GM21515 (cell line): ENCODE measurements at regions not wholly inside any gene's neighbourhood (a gene's known extent, or its start where the extent isn't known, plus 50 kb on each side); places are given as distances from the start of the nearest gene placed in this dataset.

Experiments used
- ATAC-seq: cut with Tn5 transposase; IDR thresholded peaks from one replicate; pipeline ENCODE4 v1.9.1; 2021; ENCODE audit not compliant: unreplicated experiment

DNA sequence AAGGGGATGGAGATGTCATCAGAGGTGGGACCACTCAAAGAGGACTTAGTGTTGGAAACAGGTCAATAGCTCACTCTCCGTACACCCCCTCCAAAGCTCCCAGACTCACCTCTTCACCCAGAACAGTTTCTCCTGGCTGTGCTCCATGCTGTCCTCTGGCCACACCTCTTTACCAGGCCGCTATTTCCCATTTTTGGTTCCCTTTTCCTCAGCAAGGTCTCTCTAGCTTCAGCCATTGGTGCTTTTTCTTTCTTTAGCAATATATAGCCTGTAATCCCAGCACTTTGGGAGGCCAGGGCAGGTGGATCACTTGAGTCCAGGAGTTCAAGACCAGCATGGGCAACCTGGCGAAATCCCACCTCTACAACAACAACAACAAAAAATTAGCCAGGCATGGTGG lies 123.6 kb upstream of the SMAD3 start:
- no peak for ATAC-seq

DNA sequence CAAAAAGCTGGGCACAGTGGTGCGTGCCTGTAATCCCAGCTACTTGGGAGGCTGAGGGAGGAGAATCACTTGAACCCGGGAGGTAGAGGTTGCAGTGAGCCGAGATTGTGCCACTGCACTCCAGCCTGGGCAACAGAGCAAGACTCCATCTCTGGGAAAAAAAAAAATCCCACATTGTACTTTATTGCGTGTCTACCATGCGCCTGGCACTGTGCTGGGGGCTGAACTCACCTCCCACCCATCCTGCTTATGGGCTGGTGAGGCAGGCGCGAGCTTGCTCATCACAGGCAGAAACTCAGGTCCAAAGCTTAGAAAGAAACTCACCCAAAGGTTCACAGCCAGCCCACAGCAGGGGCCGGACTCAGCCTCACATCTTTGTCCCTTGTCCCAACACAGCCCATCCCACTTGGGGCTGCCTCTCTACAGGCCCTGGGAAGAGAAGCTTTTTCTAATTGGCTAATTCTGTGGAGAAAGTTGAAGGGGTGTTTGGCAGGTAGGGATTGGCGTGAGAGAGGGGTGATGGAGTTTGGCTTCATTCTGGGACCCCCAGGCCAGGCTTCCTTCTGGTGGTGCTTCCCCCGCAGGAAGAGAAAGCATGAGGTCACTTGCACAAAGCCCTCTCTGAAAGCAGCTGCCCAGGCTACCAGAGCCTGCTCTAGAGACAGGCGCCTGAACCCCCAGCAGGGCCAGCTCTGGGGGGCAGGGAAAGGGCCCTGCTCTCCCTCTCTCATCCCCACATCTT lies 122.6 kb upstream of the SMAD3 start:
- ATAC-seq, result no peak

DNA sequence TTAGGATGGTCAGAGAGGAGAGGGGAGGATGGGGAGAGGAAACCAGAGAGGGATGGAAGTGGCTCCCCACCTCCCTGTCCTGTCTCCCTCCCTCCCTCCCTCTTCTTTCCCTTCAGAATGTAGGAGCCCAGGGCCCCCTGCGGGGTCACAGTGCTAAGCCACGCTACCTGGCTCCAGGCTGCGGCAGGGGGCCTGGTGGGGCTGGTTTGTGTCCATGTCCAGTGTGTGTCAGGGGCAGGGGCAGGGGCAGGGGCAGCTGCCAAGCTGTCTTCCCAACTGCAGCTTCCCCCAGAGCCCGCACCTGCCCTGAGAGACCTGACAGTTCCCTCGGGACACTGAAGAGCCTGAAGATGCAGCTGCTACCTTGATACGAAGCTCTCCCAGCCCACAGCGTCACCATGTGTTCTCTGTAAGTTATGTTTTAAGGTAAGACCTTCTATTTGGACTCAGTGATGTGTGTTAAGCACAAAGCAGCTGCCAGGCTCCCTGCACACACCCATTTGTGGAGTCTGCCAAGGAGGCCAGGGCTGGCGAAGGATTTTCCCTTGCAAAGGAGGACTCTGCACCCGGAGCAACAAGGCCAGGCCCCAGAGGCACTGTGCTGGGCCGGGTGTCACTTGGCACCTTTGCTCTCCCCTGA lies 121.8 kb upstream of the SMAD3 start:
- no peak for ATAC-seq

DNA sequence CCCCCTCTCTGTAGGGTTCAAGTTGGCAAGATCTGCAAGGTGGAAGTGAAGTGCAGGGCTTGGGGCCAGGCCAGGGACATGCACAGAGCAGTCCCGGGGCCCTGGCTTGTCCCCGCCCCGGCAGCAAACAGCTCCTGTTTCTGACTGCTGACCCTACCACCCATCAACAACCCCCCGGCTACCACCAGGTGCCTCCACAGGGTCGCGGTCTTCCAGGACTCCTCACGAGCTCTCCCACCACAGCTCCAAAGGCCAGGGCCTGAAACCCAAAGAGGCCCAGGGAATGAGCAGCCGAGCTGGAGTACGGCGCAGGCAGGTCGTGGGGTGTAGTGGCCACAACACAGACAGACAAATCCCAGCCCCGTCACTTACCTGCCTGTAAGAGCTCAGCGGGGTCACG lies 121.3 kb upstream of the SMAD3 start:
- ATAC-seq, result no peak

DNA sequence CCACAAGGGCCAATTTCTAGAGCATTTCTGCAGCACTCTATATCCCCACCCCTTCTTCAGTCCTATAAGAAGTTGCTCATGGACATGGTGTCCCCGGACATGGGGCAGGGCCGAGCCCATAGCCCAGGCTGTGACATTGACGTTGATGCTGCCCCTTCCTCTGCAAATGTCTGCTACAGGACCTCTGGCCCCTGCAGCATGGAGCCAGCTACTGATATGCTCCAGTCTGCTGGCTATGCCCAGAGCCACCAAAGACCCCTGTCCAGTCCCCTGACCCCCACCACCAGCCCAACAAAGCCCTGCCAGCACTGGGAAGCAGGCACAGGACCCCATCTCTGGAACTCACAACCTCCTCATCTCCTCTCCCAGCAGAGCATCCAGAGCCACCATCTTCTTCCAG lies 120.1 kb upstream of the SMAD3 start:
- ATAC-seq, result no peak

DNA sequence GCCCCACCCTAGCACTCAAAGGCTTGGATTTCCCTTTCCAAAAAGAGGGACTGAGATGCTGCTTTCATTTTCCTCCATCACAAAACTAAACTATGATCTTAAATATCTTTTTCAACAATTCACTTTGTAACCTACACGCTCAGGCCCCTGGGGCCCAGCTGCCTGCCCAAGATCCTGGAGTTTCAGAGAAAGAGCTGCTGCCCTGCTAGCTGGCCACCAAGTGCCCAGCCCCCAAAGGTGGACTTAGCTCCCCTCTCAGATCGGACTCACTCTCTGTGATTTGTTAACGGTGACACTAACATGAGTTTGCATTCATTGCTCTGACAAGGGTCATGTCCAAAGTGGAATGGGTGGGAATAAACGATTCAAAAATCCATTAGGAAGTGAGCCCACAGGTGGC lies 119.6 kb upstream of the SMAD3 start:
- ATAC-seq, result no peak

DNA sequence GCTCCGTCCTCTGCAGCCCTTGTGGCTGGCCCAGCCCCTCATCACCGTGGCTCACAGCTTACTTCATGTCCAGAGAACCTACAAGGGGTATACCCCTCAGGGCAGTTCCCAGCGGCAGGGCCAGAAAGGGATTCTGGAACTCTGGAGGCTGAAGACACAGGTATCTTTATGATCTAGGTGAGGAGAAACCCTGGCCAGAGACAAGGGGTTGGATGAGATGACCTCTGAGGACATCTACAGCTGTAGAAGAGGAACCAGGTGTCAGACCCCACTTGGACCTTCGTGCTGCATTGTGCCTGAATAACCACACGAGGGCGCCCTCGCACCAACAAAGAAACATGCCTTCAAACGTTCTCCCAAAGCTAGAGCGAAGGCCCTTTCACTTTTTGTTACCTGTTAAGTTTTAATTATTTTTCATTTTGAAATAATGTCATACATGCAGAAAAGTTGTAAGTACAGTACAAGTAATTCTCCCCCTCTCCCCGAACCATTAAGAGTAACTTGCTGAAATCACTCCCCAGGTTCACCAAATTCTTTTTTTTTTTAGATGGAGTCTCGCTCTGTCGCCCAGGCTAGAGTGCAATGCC lies 118.7 kb upstream of the SMAD3 start:
- no peak for ATAC-seq

DNA sequence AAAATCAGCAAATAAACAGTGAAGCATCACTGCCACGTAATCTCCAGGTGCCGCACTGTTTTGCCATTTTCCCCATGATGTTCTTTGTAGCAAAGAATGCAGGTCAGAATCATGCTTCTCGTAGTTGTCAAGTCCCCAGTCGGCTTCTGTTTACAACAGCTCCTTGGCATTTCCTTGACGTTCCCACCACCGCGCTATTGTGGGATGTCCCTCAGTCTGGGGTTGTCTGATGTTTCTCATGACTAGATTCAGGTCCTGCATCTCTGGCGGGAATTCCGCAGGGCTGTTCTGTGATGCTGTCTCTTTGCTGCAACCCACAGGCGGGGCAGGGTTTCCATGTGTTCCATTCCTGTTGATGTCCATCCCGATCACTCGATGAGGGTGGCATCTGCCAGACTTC lies 117.9 kb upstream of the SMAD3 start:
- no peak for ATAC-seq

DNA sequence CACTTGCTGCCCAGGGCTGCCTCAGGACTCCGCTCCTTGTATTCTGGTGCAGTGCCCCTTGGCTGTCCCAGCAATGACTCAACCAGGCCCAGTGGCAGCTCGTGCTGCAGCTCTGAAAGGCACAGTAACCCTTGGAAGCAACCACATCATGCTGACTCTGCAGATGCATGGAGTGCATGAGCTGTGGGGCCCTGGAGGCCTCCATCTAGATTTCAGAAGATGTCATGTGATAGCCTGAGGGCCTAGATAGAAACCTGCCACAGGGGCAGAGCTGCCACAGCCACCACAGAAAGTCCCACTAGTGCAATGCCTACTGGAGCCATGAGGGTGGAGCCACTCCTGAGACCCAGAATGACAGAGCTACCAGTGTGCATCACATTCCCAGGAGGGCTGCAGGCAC lies 117.1 kb upstream of the SMAD3 start:
- ATAC-seq, result no peak

DNA sequence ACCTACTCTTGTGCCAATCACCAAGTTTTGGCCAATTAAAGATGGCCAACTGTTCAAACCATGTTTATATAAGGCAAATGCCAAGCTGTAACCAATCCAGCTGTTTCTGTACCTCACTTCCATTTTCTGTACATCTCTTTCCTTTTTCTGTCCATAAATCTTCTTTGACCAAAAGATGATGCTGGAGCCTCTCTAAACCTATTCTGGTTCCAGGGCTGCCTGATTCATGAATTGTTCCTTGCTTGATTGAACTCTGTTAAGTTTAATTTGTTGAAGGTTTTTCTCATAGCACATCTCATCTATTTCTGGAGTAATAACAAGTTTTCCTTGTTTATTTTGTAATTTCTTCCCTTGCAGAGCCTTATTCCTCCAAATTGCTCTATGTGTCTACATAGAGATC lies 115.3 kb upstream of the SMAD3 start:
- no peak for ATAC-seq

DNA sequence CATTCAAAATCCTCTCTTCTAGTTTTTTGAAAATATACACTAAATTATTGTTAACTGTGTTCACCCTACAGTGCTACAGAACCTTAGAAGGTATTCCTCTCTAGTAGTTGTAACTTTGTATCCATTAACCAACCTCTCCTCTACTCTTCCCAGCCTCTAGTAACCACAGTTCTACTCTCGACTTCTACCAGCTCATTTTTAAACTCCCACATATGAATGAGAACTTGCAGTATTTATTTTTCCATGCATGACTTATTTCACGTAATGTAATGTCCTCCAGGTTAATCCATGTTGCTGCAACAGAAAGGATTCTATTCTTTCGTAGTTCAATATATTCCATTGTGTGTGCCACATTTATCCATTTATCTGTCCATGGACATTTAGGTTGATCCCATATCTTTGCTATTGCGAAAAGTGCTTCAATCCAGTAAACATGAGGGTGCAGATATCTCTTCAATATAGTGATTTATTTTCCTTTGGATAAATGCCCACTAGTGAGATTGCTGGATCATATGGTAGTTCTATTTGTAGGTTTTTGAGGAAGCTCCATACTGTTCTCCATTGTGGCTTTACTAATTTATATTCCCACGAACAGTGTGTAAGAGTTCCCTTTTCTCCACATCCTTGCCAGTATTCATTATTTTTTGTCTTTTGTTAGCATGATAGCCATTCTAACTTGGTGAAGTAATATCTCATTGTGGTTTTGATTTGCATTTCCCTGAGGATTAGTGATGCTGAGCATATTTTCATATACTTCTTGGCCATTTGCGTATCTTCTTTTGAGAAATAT lies 113.7 kb upstream of the SMAD3 start:
- ATAC-seq, result no peak

DNA sequence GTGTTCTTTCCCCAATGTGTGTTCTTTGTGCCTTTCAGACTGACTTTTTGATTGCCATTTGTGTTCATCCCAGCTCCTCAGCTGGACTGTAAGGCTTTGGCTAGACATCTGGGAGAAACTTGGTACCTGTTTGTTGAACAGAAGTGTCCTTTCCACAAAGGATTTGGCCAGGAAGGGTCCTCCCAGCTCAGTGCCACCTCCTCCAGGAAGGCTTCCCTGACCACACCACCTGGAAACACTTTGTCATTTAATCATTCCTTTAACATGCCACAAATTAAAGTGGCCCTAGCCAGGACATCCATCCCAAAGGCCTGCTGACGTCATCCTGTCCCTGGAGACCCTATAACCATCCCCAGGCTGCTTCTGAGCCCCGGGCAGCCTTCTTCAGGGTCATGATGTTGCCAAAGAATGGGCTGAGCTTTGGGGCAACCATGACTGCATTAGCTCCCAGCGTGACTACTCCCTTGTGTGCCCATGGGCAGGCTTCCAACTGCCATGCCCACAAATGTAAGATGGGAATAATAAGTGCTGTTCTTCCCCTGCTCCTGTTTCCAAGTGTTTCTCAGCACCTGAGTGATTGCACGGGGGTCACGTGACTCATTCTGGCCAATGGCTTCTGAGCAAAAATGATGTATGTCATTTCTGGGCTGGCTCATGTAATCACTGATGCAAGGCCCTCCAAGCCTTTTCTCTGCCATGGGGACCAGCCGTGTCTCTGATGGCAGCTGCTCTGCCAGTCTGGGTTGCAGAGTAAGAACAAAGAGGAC lies 112.5 kb upstream of the SMAD3 start:
- ATAC-seq, result no peak

DNA sequence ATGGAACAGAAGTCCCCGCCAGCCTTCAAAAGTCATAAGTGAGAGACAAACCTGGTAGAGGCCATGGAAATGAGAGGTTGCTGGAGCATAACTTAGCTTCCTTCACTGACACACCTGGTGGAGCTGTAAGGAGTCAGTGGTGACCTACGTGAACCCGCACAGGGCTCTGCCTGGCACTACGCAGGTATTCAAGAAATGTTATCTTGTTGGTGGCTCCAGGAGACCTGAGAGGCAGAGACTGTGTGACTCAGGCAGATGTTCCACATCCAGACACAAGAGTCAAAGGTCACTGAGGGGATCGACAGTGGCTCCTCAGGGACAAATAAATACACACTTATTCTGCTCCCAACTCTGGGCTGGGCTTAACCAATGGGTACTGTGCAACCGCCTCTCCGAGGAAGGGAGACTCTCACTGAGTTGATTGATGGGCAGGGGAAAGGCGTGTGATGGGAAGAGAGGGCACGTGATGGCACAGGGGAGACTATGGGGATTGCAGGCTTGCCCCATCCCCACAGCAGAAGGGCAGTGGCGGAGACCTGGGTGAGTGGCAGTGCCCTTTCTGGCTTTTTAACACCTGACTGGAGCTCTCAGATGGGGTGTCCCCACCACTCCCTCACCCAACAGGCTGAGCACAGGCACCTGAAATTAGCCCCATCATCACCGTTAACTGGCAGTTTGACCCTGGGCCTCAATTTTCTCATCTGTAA lies 111.7 kb upstream of the SMAD3 start:
- ATAC-seq, result no peak

DNA sequence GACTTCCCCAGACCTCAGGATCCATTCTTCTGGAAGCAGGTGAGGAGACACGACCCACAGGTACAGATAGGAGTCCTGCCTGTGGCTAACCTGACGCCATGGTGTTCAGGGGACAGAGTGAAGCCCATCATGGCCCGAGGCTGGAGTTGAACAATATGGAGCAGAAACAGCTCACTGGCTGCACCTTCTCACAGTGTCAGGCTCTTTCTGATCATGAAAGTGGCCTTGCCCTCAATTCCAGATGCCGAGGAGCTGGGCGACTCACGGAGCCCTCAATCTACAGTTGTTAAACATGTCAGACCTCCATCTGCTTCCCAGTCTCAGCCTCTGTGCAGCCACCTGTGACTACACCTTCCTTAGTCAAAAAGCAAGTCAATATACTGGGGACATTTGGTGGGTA lies 110.8 kb upstream of the SMAD3 start:
- no peak for ATAC-seq

DNA sequence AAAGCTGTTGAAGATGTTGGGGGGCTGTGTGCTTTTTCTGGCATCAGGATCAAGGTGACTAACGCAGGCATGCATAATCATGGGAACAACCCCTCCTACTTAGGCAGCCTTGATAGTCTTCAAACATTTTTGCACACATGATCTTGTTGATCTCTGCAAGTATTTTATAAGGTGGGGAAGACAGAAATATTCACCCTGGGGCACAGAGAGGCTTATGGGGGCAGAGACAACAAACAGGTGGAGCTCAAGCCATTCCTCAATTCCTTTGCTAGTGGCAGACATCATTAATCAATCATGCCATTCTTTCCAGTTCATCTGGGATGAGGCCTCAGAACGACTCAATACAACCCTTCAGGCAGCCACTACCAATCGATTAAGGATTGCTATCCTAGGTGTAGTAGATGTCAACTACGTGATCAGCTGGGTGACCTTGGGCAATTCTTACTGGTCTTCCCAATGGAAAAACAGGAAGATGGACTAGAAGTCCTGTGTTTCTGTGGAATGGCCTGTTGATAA lies 110.3 kb upstream of the SMAD3 start:
- no peak for ATAC-seq

DNA sequence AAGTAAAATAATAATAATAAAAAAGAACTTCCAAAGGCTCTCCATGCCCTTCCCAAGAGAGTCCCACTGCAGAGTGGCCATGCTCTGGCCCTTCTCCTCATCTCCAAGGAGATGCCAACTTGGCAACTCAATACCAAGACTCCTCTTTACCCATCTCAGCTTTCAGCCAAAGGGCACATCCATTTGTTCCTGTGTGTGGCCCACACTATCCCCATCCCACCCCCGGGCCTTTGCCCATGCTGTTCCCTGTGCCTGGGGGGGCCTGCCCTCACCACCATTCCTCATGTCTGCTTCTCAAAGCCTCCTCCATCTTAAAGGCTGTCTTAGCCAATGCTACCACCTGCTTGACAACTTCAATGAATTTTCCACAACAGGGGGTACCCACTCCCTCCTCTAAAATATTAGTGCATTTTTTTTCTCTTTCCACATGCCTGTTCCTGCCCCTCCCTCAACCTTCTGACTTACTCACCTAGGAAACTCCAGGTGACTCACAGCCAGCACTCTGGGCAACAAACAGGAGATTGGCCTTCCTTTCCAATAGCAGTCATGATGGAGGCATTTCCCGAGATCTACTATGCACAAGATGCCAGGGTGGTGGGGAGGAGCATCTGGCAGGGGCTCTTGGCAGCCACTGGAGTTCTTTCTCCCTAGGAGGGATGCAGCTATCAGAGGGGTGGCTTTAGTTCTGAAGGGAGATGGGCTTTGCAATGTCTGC lies 109.4 kb upstream of the SMAD3 start:
- no peak for ATAC-seq

DNA sequence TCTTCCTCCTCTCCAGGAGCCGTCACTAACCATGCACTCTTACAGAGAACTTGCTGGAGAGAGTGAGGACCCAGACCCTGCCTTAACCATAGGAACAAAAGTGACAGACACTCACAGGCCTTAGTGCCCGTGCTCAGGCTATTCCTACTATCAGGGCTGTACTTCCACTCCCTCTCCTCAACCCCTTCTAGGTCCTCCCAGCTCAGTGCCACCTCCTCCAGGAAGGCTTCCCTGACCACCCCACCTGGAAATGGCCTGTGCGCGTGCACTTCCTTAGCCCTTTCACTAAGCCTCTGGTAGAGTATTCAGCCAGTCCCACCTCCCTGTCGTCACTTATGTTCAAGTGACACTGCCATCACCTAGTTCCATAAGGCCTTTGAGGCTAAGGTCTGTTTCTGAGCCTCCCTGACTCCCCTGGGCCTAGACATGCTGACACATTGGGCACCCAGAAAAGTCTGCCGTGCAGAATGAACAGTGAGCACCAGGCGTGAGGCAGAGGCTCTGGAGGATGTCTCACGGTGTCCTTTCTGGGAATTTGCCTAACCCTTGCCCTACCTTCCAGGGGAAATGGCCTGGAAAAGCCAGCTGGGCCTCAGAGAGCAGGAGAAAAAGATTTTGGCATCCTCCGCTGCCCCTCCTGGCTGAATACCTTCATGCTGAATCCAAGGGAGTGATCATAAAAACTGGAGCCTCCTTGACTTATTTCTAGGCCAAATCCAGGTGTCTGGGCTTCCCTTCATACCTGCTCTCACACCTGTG lies 108.6 kb upstream of the SMAD3 start:
- no peak for ATAC-seq

DNA sequence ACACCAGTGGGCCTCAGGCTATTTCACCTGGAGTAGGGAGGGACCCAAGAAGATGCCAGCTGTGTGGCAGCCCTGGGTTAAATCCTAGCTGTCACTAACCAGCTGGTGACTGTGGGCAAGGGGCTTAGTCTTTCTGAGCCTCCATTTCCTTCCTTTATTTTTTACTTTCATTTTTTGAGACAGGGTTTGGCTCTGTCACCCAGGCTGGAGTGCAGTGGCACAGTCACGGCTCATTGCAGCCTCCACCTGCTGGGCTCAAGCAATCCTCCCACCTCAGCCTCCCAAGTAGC lies 108.0 kb upstream of the SMAD3 start:
- ATAC-seq, result no peak

DNA sequence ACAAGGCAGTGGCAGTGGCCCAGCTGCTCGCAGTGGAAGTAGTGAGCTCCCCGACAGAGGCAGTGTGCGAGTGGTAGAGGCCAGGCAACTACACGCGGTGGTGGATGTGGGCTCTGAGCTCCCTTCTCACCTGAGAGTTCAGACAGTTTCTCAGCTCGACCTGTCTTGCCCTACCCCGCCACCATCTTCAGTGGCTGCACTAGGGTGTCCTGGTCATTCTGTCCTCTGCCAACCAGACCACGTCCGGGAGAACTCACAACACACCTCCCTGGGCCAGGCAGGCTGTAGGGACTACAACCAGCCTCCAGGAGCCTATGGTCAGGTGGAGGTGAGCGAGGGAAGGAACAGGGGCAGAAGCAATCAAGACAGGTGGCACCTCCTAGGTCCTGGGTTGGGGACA lies 106.3 kb upstream of the SMAD3 start:
- no peak for ATAC-seq
